Loucy (cell line): ENCODE measurements at regions not wholly inside any gene's neighbourhood (a gene's known extent, or its start where the extent isn't known, plus 50 kb on each side); places are given as distances from the start of the nearest gene placed in this dataset.

ENCODE experiments used
- CTCF ChIP-seq: fragments of 200-600 bp; sonication (generic); conservative IDR thresholded peaks from 2 replicates; pipeline ENCODE4 v1.5.1; 2014; ENCODE audit warnings: mild to moderate bottlenecking, antibody characterized with exemption, low read length
- EZH2phosphoT487 ChIP-seq: fragments of 200-600 bp; IDR thresholded peaks from 2 replicates; pipeline ENCODE4 v1.6.1; 2018; ENCODE audit warnings: antibody characterized with exemption, mild to moderate bottlenecking, moderate library complexity, borderline replicate concordance

- TF ChIP-seq CTCF (no peak), EZH2phosphoT487 (no peak)
Observed at GRCh38 chr5:18805376-18805775, 1171.1 kb downstream of the TAF11L14 start.
